Mammary epithelial cell (primary cell): ENCODE measurements at regions not wholly inside any gene's neighbourhood (a gene's known extent, or its start where the extent isn't known, plus 50 kb on each side); places are given as distances from the start of the nearest gene placed in this dataset.

Experiments
- EZH2 ChIP-seq: IDR thresholded peaks from 2 replicates; pipeline ENCODE4 v1.6.1; 2012; ENCODE audit warnings: low read length, inconsistent platforms, borderline replicate concordance
- TF ChIP-seq, protein P1 (sequence below), 2 donors: IDR thresholded peaks in 1 of 2; conservative IDR thresholded peaks in 1 of 2; 2 replicates each; pipeline ENCODE4 v1.5.1; 2011 to 2012; ENCODE audit warnings: inconsistent platforms in 2 of 2, low read length in 2 of 2, mild to moderate bottlenecking in 2 of 2, control low read depth in 1 of 2, low read depth in 1 of 2; ENCODE audit not compliant: insufficient read depth in 1 of 2; ENCODE audit errors: extremely low read depth in 1 of 2

DNA sequence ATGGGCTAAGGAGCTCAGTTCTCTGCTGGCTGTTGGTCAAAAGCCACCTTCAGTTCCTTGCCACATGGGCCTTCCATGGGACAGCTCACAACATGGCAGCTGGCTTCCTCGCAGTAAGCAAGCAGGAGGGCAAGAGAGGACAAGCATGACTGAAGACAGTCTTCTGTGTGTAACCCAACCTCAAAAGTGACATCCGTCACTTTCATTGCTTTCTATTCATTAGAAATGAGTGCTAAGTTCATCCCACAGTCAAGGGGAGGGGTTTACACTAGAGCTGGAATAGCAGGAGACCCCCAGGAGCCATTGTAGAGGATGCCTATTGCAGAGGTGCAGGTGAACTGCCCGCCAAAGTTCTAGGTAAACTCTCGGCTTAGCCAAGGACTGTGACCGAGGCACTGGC is 163.3 kb downstream of the NUFIP1 start:
- TF ChIP-seq, protein P1, sequence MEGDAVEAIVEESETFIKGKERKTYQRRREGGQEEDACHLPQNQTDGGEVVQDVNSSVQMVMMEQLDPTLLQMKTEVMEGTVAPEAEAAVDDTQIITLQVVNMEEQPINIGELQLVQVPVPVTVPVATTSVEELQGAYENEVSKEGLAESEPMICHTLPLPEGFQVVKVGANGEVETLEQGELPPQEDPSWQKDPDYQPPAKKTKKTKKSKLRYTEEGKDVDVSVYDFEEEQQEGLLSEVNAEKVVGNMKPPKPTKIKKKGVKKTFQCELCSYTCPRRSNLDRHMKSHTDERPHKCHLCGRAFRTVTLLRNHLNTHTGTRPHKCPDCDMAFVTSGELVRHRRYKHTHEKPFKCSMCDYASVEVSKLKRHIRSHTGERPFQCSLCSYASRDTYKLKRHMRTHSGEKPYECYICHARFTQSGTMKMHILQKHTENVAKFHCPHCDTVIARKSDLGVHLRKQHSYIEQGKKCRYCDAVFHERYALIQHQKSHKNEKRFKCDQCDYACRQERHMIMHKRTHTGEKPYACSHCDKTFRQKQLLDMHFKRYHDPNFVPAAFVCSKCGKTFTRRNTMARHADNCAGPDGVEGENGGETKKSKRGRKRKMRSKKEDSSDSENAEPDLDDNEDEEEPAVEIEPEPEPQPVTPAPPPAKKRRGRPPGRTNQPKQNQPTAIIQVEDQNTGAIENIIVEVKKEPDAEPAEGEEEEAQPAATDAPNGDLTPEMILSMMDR (conservative IDR thresholded peaks at IDR 0.05 in 1 of 2, IDR thresholded peaks at IDR 0.05 in 1 of 2; ENCODE audit: extremely low read depth in 1 of 2, insufficient read depth in 1 of 2, low read depth in 1 of 2, low read length in 2 of 2): no peak
- TF ChIP-seq EZH2: no peak
